C4-2B (cell line): ENCODE measurements at regions not wholly inside any gene's neighbourhood (a gene's known extent, or its start where the extent isn't known, plus 50 kb on each side); places are given as distances from the start of the nearest gene placed in this dataset.

Experiments used
- H3K27ac ChIP-seq: fragments of 450-650 bp; 2 replicates; pipeline ENCODE4 v1.5.1; 2017
- ZFX ChIP-seq: fragments of 450-650 bp; IDR thresholded peaks from 2 replicates; pipeline ENCODE4 v1.6.1; 2017
- TF ChIP-seq, protein P1 (sequence below): fragments of 450-650 bp; conservative IDR thresholded peaks from 2 replicates; pipeline ENCODE4 v1.5.1; 2017; ENCODE audit warnings: mild to moderate bottlenecking

DNA sequence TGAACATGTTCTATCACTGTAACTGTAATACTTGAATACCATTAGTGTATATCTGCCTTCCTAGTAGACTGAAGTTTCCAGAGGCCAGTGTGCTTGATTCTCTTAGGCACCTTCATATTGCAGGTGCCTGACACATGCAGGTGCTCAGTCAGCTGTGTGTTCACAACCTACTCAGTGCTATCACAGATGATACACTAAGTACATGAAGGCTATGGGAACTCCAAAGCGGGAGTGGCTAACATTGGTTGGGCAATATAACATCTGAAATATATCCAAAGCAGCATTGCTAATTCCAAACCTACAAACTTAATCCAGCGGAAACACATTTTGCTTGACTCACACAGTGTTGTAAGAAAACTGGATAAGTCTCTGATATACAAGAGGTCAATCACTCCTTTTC, 539.3 kb upstream of the ISX start:
- TF ChIP-seq, protein P1, sequence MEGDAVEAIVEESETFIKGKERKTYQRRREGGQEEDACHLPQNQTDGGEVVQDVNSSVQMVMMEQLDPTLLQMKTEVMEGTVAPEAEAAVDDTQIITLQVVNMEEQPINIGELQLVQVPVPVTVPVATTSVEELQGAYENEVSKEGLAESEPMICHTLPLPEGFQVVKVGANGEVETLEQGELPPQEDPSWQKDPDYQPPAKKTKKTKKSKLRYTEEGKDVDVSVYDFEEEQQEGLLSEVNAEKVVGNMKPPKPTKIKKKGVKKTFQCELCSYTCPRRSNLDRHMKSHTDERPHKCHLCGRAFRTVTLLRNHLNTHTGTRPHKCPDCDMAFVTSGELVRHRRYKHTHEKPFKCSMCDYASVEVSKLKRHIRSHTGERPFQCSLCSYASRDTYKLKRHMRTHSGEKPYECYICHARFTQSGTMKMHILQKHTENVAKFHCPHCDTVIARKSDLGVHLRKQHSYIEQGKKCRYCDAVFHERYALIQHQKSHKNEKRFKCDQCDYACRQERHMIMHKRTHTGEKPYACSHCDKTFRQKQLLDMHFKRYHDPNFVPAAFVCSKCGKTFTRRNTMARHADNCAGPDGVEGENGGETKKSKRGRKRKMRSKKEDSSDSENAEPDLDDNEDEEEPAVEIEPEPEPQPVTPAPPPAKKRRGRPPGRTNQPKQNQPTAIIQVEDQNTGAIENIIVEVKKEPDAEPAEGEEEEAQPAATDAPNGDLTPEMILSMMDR, result no peak
- TF ChIP-seq ZFX, result no peak

DNA sequence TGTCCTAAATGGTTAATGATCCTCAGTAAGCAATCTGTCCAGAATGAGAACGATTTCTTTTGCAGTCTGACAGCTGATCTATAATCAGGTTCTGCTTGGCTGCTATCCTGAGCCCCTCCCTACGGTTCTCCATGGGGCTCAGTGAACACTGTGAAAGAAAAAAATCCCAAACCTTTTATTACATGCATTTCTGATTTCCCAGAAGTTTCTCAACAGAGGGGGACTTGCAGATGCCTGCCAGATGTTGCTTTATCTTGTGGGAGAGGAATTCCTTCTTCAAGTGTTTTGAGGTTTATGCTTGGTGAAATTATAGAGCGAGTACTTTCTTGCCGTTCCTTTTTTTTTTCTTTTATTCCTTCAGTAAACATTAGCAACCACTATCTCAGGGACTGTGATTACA, 531.9 kb upstream of the ISX start:
- no peak overlapping the region for H3K27ac ChIP-seq
- TF ChIP-seq ZFX, result no peak

More for the DNA sequence above, 539.3 kb upstream of the ISX start:
- no peak overlapping the region for H3K27ac ChIP-seq

DNA sequence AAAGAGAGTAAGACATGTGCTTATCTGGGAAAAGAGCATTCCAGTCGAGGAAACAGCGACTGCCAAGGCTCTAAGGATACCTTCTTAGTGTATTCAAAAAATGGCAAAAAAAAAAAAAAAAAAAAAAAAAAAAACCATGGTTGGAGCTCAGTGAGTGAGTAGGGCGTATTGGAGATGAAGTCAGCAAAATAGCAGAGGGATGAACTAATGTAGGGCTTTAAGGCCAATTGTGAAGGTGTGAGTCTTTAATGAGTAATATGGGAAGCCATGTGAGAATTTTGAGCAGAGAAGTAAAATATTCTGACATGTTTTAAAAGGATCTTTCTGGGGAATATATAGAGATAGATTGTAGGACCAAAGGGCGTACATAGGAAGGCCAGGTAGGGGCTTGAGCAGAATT, 498.6 kb upstream of the ISX start:
- TF ChIP-seq, protein P1, result no peak
- no peak for TF ChIP-seq ZFX
- H3K27ac ChIP-seq, result no peak overlapping the region

DNA sequence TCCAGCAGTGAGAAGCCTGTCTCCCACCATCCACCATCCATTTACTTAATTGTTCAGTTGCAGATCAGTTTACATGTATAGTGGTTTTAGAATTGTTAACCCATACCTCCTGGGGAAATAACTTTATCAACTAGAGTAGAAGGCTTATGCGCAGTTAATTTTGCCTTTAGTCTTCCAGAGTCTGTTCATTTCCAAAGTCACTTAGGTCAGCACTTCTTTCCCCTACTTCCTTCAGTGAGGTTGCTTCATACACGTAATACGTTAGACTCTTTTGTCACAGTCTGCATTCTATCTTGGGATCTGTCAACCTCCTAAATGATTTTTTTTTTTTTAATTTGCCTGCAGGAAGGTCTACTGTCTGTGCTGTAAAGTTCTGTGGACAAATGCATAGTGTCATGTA, 495.6 kb upstream of the ISX start:
- H3K27ac ChIP-seq, result no peak overlapping the region
- TF ChIP-seq, protein P1, result no peak
- TF ChIP-seq ZFX, result no peak

DNA sequence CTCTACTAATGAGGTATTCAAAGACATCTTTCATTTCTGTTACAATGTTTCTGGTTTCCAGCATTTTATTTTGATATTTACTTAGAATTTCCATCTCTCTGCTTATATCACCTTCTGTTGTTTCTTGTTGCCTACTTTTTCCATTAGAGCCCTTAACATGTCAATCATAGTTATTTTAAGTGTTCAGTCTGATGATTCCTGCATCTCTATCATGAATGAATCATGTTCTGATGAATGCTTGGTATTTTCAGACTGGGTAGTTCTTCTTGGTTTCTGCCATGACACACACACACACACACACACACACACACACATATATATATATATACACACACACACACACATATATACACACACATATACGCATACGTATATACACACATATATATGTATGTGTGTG, 486.4 kb upstream of the ISX start:
- H3K27ac ChIP-seq, result no peak overlapping the region
- TF ChIP-seq ZFX, result no peak
- TF ChIP-seq, protein P1, result no peak

DNA sequence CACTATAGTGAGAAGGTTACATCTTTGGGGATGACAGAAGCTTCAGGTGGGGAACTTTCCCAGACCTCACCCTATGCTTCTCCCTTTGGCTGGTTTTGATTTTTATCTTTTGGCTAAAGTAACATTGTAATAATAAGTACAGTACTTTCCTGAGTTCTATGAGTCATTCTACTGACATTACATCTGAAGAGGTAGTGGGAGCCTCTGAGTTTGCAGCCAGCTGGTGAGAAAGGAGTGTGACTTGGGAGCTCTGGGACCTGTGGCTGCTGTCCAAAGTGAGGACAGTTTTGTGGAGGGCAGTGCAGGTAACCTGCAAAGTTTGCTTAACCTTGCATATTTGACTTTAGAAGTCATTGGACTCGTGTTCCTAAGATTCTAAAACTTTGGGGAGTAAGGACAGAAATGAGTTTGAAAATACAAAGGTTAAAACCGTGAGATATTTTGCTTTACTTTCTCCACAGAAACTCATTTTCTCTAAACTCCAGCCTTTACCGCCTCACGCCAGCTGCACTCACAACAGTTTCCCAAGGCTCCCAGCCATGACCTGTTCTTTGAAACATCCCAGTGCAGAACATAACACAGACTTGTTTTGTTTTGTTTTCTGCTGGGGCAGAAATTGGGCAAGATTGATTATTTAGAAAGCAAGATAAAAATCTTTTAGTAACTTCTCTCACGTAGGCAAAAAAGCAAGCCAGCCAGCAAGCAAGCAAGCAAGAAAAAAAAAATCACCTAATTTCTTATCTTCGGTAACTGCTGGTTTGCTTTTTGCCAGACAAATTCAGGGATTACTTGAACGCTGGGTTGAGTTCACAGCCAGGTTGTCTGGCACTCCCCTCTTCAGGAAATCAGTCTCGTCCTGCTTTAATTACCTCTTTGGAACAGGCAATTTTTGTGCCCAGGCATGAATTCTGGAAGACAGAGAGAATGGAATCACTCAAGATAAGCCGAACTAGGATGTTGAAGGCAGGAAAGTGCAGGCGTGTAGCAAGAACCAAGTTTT, 478.3 kb upstream of the ISX start:
- no peak for TF ChIP-seq ZFX
- TF ChIP-seq, protein P1, result no peak
- H3K27ac ChIP-seq, result no peak overlapping the region; the same call in 1 of the 2 replicates

DNA sequence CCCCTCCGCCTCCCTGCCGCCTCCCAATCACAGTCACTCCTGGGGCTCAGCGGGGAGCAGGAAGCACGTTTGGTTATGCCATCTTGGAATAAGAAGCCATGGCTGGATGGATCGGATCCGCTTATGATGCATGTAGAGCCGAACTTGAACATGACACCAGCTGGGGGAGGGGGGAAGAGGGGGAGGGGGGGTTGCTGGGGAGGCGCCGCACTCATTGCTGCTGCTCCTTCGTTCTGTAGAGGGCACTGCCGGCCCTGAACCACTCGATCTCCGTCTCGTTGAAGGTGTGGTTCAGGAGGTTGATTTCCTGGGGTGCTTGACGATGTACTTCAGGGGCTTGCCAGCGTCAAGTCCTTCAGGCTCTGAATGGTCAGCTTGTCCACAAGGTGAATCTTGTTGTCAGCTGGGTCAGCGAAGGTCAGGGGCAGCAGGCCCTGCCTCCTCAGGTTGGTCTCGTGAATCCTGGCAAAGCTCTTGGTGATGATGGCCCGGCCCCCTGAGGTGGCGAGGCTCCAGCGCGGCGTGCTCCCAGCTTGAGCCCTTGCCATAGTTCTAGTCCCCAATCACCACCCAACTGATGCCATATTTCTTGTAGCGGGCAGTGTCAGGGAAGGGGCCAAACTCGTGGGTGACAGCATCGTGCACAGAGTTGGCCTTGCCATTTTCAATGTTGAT, 476.9 kb upstream of the ISX start:
- no peak overlapping the region for H3K27ac ChIP-seq
- TF ChIP-seq, protein P1, result 0 out of 2 replicates have a peak, but pooled peaks have one; percentile 4
- TF ChIP-seq ZFX, result no peak
